ENCODE measurements at regions not wholly inside any gene's neighbourhood (a gene's known extent, or its start where the extent isn't known, plus 50 kb on each side); places are given as distances from the start of the nearest gene placed in this dataset.

DNA sequence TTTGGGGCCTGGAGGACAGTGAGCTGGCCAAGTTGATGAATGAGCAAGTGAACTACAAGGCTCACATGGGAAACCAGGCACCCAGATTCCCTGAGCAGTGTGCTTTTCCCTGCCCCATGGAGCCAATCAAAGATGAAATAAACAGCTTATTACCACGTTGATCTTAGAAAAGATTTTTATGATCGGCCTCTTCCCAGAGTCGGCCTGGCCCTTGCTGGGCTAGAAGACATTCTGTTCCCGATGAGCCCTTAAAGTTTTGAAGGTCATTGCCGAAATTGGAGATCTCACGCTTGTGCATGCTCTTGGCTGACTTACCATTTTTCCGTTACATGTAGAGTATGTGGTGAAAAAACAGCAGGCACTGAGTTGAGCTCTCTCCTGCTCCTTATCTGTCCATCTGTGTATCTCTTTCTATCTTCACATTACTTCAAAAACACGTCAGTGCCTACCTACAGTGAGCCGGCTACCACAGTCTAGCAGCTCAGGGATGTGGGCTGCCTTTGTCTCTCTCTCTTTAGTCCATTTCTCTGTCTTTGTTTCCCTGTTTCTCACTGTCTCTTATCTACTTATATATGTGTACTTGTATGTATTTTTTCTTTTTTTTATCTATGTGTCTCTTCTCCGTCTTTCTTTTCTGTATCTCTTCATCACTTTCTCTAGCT lies 248.8 kb upstream of the USP24 start:
- DNase-seq (ENCODE audit: low spot score) = no peak
- TF ChIP-seq, protein P1, sequence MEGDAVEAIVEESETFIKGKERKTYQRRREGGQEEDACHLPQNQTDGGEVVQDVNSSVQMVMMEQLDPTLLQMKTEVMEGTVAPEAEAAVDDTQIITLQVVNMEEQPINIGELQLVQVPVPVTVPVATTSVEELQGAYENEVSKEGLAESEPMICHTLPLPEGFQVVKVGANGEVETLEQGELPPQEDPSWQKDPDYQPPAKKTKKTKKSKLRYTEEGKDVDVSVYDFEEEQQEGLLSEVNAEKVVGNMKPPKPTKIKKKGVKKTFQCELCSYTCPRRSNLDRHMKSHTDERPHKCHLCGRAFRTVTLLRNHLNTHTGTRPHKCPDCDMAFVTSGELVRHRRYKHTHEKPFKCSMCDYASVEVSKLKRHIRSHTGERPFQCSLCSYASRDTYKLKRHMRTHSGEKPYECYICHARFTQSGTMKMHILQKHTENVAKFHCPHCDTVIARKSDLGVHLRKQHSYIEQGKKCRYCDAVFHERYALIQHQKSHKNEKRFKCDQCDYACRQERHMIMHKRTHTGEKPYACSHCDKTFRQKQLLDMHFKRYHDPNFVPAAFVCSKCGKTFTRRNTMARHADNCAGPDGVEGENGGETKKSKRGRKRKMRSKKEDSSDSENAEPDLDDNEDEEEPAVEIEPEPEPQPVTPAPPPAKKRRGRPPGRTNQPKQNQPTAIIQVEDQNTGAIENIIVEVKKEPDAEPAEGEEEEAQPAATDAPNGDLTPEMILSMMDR (IDR thresholded peaks at IDR 0.05; ENCODE audit: extremely low read depth, missing control alignments) = no peak

DNA sequence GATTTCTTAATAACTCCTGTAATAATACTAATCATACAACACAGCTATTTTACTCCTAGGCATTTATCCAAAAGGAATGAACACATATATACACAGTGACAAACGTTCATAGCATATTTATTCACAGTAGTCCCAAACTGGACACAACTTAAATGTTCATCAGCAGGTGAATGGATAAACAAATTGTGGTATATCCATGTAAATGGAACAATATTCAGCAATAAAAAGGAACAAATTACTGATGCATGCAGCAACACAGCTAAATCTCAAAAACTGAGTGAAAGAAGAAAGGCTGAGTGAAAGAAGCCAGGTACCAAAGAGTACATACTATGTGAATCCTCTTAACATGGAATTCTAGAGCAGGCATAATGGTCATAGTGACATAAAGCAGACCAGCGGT lies 242.7 kb upstream of the USP24 start:
- TF ChIP-seq, protein P1 (IDR thresholded peaks at IDR 0.05; ENCODE audit: extremely low read depth, missing control alignments) = no peak
- no peak for DNase-seq (ENCODE audit: low spot score)

DNA sequence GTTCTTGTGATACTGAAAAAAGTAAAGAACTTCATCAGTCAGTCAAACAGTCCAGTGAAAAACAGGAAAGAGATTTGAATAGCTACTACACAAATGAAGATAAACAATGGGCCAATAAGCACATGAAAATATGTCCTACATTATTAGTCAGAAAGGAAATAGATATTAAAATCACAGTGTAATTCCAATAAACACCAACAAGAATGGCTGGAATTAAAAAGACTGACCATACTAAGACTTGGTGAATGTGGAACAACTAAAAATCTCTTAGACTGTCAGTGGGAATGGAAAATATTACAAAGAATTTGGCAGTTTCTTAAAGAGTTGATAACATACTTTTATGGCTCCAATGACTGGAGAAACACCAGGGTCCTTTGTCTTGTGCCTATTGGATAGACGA lies 241.8 kb upstream of the USP24 start:
- TF ChIP-seq, protein P1 (IDR thresholded peaks at IDR 0.05; ENCODE audit: extremely low read depth, missing control alignments) = no peak
- DNase-seq (ENCODE audit: low spot score) = no peak

DNA sequence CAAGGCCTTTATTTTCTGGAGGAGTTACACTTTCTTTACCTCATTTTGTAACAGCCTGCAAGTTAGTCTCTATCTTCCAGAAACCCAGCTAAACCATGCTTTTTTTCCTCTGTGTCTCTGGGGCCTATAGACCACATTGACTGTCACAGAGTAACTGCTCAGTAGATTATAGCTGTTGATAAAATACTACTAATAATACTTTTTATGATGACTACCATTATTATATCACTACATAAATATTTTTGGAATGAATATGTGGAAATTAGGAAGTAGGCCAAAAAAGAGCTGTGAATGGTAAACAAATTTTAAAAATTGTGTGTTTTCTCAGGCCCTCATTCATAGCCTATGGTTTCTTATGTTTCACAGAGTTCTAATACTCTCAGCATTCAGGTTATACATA lies 233.1 kb upstream of the USP24 start:
- DNase-seq (ENCODE audit: low spot score) = no peak
- TF ChIP-seq, protein P1 (IDR thresholded peaks at IDR 0.05; ENCODE audit: extremely low read depth, missing control alignments) = no peak

DNA sequence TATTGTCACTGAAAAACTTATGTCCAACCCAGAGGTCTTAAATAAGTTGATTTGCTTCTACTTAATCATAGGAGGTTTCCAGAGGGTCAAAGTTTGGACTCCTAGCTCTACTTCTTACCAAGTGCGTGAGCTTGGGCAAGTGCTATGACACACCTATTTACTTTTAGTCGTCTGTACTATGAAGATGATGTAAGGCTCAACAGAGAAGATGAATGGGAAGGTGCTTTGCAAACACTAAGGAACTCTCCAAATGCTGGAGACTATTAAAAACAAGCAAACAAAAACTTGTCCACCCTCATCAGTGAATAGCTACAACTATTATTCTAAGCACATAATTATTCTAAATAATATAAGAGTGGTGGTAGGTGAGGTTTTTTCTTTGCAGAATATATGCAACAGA lies 232.3 kb upstream of the USP24 start:
- TF ChIP-seq, protein P1 (IDR thresholded peaks at IDR 0.05; ENCODE audit: extremely low read depth, missing control alignments) = no peak

DNA sequence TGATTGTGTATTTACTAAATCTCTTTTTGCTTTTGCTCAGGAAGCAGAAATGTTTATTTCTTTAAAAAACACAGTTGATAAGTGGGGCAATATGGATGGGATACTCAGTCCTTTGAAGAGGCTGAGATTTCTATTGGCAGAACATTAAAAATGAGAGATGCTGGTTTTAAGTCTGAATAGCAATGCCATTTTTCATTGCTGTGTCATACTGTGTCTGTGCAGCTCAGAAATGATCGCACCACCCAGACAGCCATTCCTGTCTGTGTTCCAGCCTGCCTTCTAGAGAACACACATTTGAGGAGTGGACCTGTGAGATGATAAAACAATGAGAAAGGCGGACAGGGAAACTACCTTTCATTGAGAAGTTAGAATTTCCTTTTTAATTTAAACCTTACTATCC lies 231.2 kb upstream of the USP24 start:
- TF ChIP-seq, protein P1 (IDR thresholded peaks at IDR 0.05; ENCODE audit: extremely low read depth, missing control alignments) = no peak
- DNase-seq (ENCODE audit: low spot score) = no peak

More for the DNA sequence above, 232.3 kb upstream of the USP24 start:
- no peak for DNase-seq (ENCODE audit: low spot score)

DNA sequence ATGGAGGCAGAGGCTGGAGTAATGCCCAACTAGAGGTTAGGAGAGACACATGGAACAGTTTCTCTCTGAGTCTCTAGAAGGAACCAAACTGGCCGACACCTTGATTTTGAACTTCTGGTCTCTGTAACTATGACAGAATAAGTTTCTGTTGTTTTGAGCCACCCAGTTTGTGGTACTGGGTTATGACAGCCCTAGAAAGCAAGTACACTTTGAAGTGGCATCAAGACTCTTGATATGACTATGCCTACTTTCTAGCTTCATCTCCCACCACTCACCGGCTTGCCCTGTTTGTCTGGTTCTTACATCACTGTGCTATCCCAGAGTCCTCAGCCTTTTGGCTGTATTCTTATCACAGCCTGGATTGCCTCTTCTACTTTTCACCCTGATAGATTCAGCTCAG lies 230.3 kb upstream of the USP24 start:
- TF ChIP-seq, protein P1 (IDR thresholded peaks at IDR 0.05; ENCODE audit: extremely low read depth, missing control alignments) = no peak
- DNase-seq (ENCODE audit: low spot score) = no peak

Measured in GM20000 (cell line).